Neural cell (in vitro differentiated cells): ENCODE measurements at regions not wholly inside any gene's neighbourhood (a gene's known extent, or its start where the extent isn't known, plus 50 kb on each side); places are given as distances from the start of the nearest gene placed in this dataset.

ENCODE experiments used
- H2AFZ ChIP-seq: fragments of 200-600, 300-800 bp; sonication (generic), shearing (Covaris generic); 2 replicates; pipeline ENCODE4 v1.6.0; 2014; ENCODE audit warnings: low read depth, mild to moderate bottlenecking, antibody characterized with exemption, low read length, moderate library complexity
- H3F3A ChIP-seq: fragments of 200-600 bp; shearing (Covaris generic); 2 replicates; pipeline ENCODE4 v1.6.1; 2016; ENCODE audit warnings: mild to moderate bottlenecking, moderate library complexity, mixed read lengths, antibody characterized with exemption, low read length; ENCODE audit not compliant: insufficient read depth, poor library complexity, severe bottlenecking
- H3K27ac ChIP-seq: fragments of 200-600, 300-800 bp; sonication (generic), shearing (Covaris generic); 2 replicates; pipeline ENCODE4 v1.5.1; 2014; ENCODE audit warnings: mild to moderate bottlenecking, low read length, moderate library complexity
- H3K27me3 ChIP-seq: fragments of 300-800, 200-600 bp; sonication (generic), shearing (Covaris generic); 2 replicates; pipeline ENCODE4 v1.6.0; 2014; ENCODE audit warnings: mild to moderate bottlenecking, low read depth, low read length, moderate library complexity; ENCODE audit not compliant: insufficient read depth
- H3K36me3 ChIP-seq: fragments of 300-800, 200-600 bp; sonication (generic), shearing (Covaris generic); 2 replicates; pipeline ENCODE4 v1.5.1; 2014; ENCODE audit warnings: mild to moderate bottlenecking, antibody characterized with exemption, low read length, moderate library complexity; ENCODE audit not compliant: insufficient read depth
- H3K4me2 ChIP-seq: fragments of 300-800, 200-600 bp; sonication (generic), shearing (Covaris generic); 2 replicates; pipeline ENCODE4 v1.6.0; 2014; ENCODE audit warnings: mild to moderate bottlenecking, low read length
- H3K4me3 ChIP-seq: fragments of 300-800, 200-600 bp; sonication (generic), shearing (Covaris generic); 2 replicates; pipeline ENCODE4 v1.5.1; 2014; ENCODE audit warnings: mild to moderate bottlenecking, low read length, moderate library complexity
- H3K79me2 ChIP-seq: fragments of 200-600 bp; shearing (Covaris generic); replicated peaks from 2 replicates; pipeline ENCODE4 v1.6.0; 2014; ENCODE audit warnings: mild to moderate bottlenecking, low read length, moderate library complexity; ENCODE audit not compliant: insufficient read depth
- H3K9ac ChIP-seq: fragments of 300-800, 200-600 bp; sonication (generic), shearing (Covaris generic); 2 replicates; pipeline ENCODE4 v1.6.1; 2016; ENCODE audit warnings: mild to moderate bottlenecking, low read length, mixed read lengths
- H3K9me2 ChIP-seq: fragments of 200-600 bp; shearing (Covaris generic); 2 replicates; pipeline ENCODE4 v1.6.1; 2016; ENCODE audit warnings: mild to moderate bottlenecking, low read length, mixed read lengths; ENCODE audit not compliant: insufficient read depth
- H3K9me3 ChIP-seq: fragments of 200-600, 300-800 bp; sonication (generic), shearing (Covaris generic); 2 replicates; pipeline ENCODE4 v1.6.1; 2016; ENCODE audit warnings: mild to moderate bottlenecking, mixed run types, low read length, moderate library complexity, mixed read lengths
- H4K20me1 ChIP-seq: fragments of 200-600 bp; shearing (Covaris generic); 2 replicates; pipeline ENCODE4 v1.6.1; 2016; ENCODE audit warnings: mild to moderate bottlenecking, mixed run types; ENCODE audit not compliant: insufficient read depth
- CTCF ChIP-seq: fragments of 450-650 bp; IDR thresholded peaks from 2 replicates; pipeline ENCODE4 v1.5.1; 2014; ENCODE audit warnings: antibody characterized with exemption, mild to moderate bottlenecking, moderate library complexity; ENCODE audit not compliant: poor library complexity, severe bottlenecking
- EP300 ChIP-seq: fragments of 450-650 bp; conservative IDR thresholded peaks from 2 replicates; pipeline ENCODE4 v1.6.1; 2014; ENCODE audit warnings: antibody characterized with exemption, mild to moderate bottlenecking, moderate library complexity; ENCODE audit not compliant: poor library complexity, severe bottlenecking
- EZH2 ChIP-seq: fragments of 200-600, 300-800 bp; shearing (Covaris generic), sonication (generic); IDR thresholded peaks from 2 replicates; pipeline ENCODE4 v1.6.1; 2014; ENCODE audit warnings: antibody characterized with exemption, low read length, borderline replicate concordance, mild to moderate bottlenecking; ENCODE audit not compliant: insufficient read depth, poor library complexity, severe bottlenecking
- MXI1 ChIP-seq: fragments of 450-650 bp; conservative IDR thresholded peaks from 2 replicates; pipeline ENCODE4 v1.6.1; 2014; ENCODE audit warnings: antibody characterized with exemption, mild to moderate bottlenecking; ENCODE audit not compliant: poor library complexity, severe bottlenecking
- POLR2AphosphoS5 ChIP-seq: IDR thresholded peaks from 2 replicates; pipeline ENCODE4 v1.6.1; 2012
- RAD21 ChIP-seq: fragments of 450-650 bp; conservative IDR thresholded peaks from 2 replicates; pipeline ENCODE4 v1.6.1; 2014; ENCODE audit warnings: antibody characterized with exemption, mild to moderate bottlenecking, moderate library complexity
- REST ChIP-seq: IDR thresholded peaks from 2 replicates; pipeline ENCODE4 v1.6.1; 2012; ENCODE audit warnings: borderline replicate concordance
- SMC3 ChIP-seq: fragments of 450-650 bp; conservative IDR thresholded peaks from 2 replicates; pipeline ENCODE4 v1.6.1; 2014; ENCODE audit warnings: antibody characterized with exemption, mild to moderate bottlenecking, moderate library complexity; ENCODE audit not compliant: poor library complexity
- TAF1 ChIP-seq: IDR thresholded peaks from 2 replicates; pipeline ENCODE4 v1.6.1; 2012; ENCODE audit warnings: low read depth

- Histone ChIP-seq H3K4me3 (no peak overlapping the region), H2AFZ (no peak overlapping the region), H3K36me3 (no peaks in the 10 kb centered on the region), H3K27ac (no peak overlapping the region), H3K4me2 (no peak overlapping the region), H3K9me2 (no peaks in the 10 kb centered on the region), H3K9ac (no peak overlapping the region), H4K20me1 (no peaks in the 10 kb centered on the region), H3F3A (no peaks in the 10 kb centered on the region), H3K79me2 (no peaks in the 10 kb centered on the region), H3K27me3 (no peaks in the 10 kb centered on the region), H3K9me3 (no peaks in the 10 kb centered on the region)
- TF ChIP-seq REST (no peak), RAD21 (no peak), POLR2AphosphoS5 (no peak), EP300 (no peak), TAF1 (no peak), MXI1 (no peak), CTCF (no peak), EZH2 (no peak), SMC3 (no peak)
Observed at GRCh38 chr11:26247340-26247739, 84.6 kb upstream of the ANO3 start.

- H3K27ac ChIP-seq, result no peak overlapping the region
- no peaks in the 10 kb centered on the region for H3K9me2 ChIP-seq
- no peak overlapping the region for H3K9ac ChIP-seq
- no peaks in the 10 kb centered on the region for H3F3A ChIP-seq
- H3K9me3 ChIP-seq, result no peaks in the 10 kb centered on the region
- no peaks in the 10 kb centered on the region for H3K27me3 ChIP-seq
- no peak overlapping the region for H2AFZ ChIP-seq
- H3K79me2 ChIP-seq, result no peaks in the 10 kb centered on the region
- TF ChIP-seq TAF1 (no peak), RAD21 (no peak), SMC3 (no peak), POLR2AphosphoS5 (no peak), REST (no peak), MXI1 (no peak), CTCF (no peak), EZH2 (no peak), EP300 (no peak)
- no peak overlapping the region for H3K4me2 ChIP-seq
- no peaks in the 10 kb centered on the region for H4K20me1 ChIP-seq
- H3K36me3 ChIP-seq, result no peaks in the 10 kb centered on the region
- no peak overlapping the region for H3K4me3 ChIP-seq
Observed at GRCh38 chr11:26248661-26249060, 83.3 kb upstream of the ANO3 start.
